ENCODE measurements at regions not wholly inside any gene's neighbourhood (a gene's known extent, or its start where the extent isn't known, plus 50 kb on each side); places are given as distances from the start of the nearest gene placed in this dataset.
"Not testable (repeated sequence)": the region's sequence is repeated elsewhere in the genome, so short reads cannot be mapped to it uniquely, and the experiment has no call there.

DNA sequence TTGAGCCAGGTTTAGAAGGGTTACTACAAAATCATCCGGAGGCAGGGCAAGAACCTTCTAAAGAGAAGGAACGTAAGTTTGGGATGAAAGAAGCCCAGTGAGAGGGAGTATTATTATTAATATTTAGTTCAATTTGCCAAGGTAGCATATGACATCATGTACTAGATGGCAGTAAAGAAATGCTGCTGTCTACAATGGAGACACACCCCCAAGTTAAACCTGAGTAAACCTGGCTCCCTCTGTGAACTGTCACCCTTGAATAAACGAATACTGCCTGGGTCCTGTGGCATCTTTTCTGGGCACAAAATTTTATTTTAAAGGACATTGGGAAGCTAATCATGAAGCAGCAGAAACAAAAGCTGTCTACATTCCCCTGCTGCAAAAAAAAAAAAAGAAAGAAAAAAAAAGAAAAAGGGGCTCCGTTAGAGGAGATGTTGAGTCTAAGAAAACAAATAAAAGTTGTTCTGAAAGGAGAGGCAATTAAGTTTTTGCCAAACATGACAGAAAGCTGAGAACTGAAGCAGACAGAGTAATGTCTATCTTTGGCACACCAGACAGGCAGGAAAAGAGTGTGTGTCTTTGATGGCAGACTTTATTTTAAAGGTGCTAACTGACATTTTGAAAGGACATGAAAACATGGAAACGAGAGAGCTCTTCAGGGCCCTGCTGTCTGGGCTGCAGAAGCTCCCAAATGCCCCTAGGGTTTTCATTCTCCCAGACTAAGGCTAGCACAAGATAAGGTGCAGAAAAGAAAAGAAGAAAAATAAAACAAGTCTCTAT lies 557.7 kb upstream of the CHAC2 start:
- H3K27ac Mint-ChIP-seq = no peak overlapping the region
- peak overlapping the region; percentile 33 for H3K27ac ChIP-seq (ENCODE audit: low read depth, low read length)
- no peaks in the 10 kb centered on the region for H3K27me3 Mint-ChIP-seq (ENCODE audit: insufficient read depth)

DNA sequence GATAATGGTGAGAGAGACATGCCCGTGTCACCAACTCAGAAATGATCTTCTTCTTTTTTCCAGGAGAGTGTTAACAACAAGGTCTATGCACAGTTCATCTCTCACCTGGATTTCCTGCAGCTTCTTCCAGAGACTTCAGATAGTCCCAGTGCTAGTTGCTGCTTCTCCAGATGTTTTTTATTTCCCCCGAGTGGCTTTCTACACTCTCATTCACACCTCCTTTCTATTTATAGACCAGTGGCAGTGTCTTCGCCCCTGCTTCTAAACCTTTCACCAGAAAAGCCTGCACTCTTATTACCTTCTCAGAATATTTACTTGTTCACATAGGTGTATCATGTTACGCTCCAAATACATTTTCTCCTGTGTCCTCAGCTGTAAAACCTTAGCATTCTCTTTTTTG lies 558.8 kb upstream of the CHAC2 start:
- Histone ChIP-seq H3K4me1 (ENCODE audit: control insufficient read depth, insufficient read depth, low read length) (no peaks in the 10 kb centered on the region), H3K27me3 (ENCODE audit: control insufficient read depth, insufficient read depth, low read length, poor library complexity, severe bottlenecking) (no peaks in the 10 kb centered on the region), H3K4me3 (ENCODE audit: low read length) (no peak overlapping the region), H3K9ac (ENCODE audit: extremely low read depth, low read length, poor library complexity, severe bottlenecking) (no peak overlapping the region), H3K9me3 (ENCODE audit: control insufficient read depth, low read length) (peaks cover 4% of the 10 kb centered on the region), H3K27ac (ENCODE audit: low read depth, low read length) (no peak overlapping the region), H3K36me3 (ENCODE audit: control insufficient read depth, insufficient read depth, low read length) (no peaks in the 10 kb centered on the region)
- no peaks in the 10 kb centered on the region for H3K36me3 Mint-ChIP-seq (ENCODE audit: low read depth)
- no peaks in the 10 kb centered on the region for H3K27me3 Mint-ChIP-seq (ENCODE audit: insufficient read depth)
- H3K27ac Mint-ChIP-seq = no peak overlapping the region
- H3K4me3 Mint-ChIP-seq = no peak overlapping the region
- TF ChIP-seq, protein P1, sequence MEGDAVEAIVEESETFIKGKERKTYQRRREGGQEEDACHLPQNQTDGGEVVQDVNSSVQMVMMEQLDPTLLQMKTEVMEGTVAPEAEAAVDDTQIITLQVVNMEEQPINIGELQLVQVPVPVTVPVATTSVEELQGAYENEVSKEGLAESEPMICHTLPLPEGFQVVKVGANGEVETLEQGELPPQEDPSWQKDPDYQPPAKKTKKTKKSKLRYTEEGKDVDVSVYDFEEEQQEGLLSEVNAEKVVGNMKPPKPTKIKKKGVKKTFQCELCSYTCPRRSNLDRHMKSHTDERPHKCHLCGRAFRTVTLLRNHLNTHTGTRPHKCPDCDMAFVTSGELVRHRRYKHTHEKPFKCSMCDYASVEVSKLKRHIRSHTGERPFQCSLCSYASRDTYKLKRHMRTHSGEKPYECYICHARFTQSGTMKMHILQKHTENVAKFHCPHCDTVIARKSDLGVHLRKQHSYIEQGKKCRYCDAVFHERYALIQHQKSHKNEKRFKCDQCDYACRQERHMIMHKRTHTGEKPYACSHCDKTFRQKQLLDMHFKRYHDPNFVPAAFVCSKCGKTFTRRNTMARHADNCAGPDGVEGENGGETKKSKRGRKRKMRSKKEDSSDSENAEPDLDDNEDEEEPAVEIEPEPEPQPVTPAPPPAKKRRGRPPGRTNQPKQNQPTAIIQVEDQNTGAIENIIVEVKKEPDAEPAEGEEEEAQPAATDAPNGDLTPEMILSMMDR (conservative IDR thresholded peaks at IDR 0.05) = no peak
- WGBS, 2 experiments (ENCODE audit: insufficient coverage in 1 of 2, insufficient read length in 1 of 2) = 88 to 89% methylated on average over 4 of the region's 4 CpGs
- peaks cover 2% of the 10 kb centered on the region for H3K9me3 Mint-ChIP-seq
- no peaks in the 10 kb centered on the region for H3K4me1 Mint-ChIP-seq
- no peak for DNase-seq

More for the DNA sequence above, 557.7 kb upstream of the CHAC2 start:
- no peaks in the 10 kb centered on the region for H3K27me3 ChIP-seq (ENCODE audit: control insufficient read depth, insufficient read depth, low read length, poor library complexity, severe bottlenecking)
- no peaks in the 10 kb centered on the region for H3K4me1 ChIP-seq (ENCODE audit: control insufficient read depth, insufficient read depth, low read length)
- H3K36me3 ChIP-seq (ENCODE audit: control insufficient read depth, insufficient read depth, low read length) = no peaks in the 10 kb centered on the region
- TF ChIP-seq, protein P1 (conservative IDR thresholded peaks at IDR 0.05) = no peak
- Mint-ChIP-seq H3K4me1 (no peaks in the 10 kb centered on the region), H3K9me3 (peaks cover 10% of the 10 kb centered on the region), H3K36me3 (ENCODE audit: low read depth) (no peaks in the 10 kb centered on the region), H3K4me3 (no peak overlapping the region)
- H3K9me3 ChIP-seq (ENCODE audit: control insufficient read depth, low read length) = peaks cover 6% of the 10 kb centered on the region
- H3K4me3 ChIP-seq (ENCODE audit: low read length) = no peak overlapping the region
- 87 to 91% methylated on average over 4 to 5 of the region's 5 CpGs for WGBS, 2 experiments (ENCODE audit: insufficient coverage in 1 of 2, insufficient read length in 1 of 2)
- no peak overlapping the region for H3K9ac ChIP-seq (ENCODE audit: extremely low read depth, low read length, poor library complexity, severe bottlenecking)
- DNase-seq = no peak

DNA sequence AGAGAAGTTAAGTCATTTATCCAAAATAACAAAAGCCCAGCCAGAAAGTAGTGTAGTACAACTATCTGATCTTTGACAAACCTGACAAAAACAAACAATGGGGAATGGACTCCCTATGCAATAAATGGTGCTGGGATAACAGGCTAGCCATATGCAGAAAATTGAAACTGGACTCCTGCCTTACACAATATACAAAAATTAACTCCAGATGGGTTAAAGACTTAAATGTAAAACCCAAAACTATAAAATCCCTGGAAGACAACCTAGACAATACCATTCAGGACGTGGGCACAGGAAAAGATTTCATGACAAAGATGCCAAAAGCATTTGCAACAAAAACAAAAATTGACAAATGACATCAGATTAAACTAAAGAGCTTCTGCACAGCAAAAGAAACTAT lies 561.4 kb upstream of the CHAC2 start:
- not testable (repeated sequence) for H3K4me3 Mint-ChIP-seq; H3K27me3 Mint-ChIP-seq (ENCODE audit: insufficient read depth); H3K4me3 ChIP-seq (ENCODE audit: low read length); H3K27me3 ChIP-seq (ENCODE audit: control insufficient read depth, insufficient read depth, low read length, poor library complexity, severe bottlenecking); H3K27ac Mint-ChIP-seq; H3K9ac ChIP-seq (ENCODE audit: extremely low read depth, low read length, poor library complexity, severe bottlenecking); H3K4me1 ChIP-seq (ENCODE audit: control insufficient read depth, insufficient read depth, low read length); H3K9me3 ChIP-seq (ENCODE audit: control insufficient read depth, low read length); H3K4me1 Mint-ChIP-seq; H3K36me3 Mint-ChIP-seq (ENCODE audit: low read depth); H3K9me3 Mint-ChIP-seq; H3K36me3 ChIP-seq (ENCODE audit: control insufficient read depth, insufficient read depth, low read length); DNase-seq; H3K27ac ChIP-seq (ENCODE audit: low read depth, low read length)
- 44 to 85% methylated on average over 1 of the region's 1 CpG for WGBS, 2 experiments (ENCODE audit: insufficient coverage in 1 of 2, insufficient read length in 1 of 2)
